ENCODE measurements at regions not wholly inside any gene's neighbourhood (a gene's known extent, or its start where the extent isn't known, plus 50 kb on each side); places are given as distances from the start of the nearest gene placed in this dataset.
"Not testable (repeated sequence)": the region's sequence is repeated elsewhere in the genome, so short reads cannot be mapped to it uniquely, and the experiment has no call there.

DNA sequence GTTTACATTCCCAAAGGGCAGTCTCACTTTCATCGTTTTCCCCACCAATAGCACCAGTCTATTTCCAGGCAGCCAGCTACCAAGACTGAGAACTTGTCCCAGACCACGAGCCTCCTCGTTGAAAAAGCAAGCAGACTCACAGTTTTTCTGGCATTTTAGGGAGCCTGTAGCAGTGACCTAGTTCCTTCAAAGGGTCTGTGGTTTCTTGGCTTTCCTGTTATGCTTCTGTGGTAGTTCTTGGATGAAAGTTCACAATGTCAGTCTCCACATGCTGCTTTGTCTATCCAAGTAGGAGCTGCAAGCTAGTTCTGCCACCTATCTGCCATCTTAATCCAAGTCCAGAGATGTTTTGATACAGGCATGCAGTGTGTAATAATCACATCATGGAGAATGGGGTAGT lies 151.6 kb upstream of the ZC4H2 start:
- TF ChIP-seq, protein P1, sequence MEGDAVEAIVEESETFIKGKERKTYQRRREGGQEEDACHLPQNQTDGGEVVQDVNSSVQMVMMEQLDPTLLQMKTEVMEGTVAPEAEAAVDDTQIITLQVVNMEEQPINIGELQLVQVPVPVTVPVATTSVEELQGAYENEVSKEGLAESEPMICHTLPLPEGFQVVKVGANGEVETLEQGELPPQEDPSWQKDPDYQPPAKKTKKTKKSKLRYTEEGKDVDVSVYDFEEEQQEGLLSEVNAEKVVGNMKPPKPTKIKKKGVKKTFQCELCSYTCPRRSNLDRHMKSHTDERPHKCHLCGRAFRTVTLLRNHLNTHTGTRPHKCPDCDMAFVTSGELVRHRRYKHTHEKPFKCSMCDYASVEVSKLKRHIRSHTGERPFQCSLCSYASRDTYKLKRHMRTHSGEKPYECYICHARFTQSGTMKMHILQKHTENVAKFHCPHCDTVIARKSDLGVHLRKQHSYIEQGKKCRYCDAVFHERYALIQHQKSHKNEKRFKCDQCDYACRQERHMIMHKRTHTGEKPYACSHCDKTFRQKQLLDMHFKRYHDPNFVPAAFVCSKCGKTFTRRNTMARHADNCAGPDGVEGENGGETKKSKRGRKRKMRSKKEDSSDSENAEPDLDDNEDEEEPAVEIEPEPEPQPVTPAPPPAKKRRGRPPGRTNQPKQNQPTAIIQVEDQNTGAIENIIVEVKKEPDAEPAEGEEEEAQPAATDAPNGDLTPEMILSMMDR (conservative IDR thresholded peaks at IDR 0.05; ENCODE audit: control insufficient read depth, insufficient read depth, low read depth, low read length), result no peak
- DNase-seq (ENCODE audit: low read depth), result no peak
- no peak overlapping the region for H3K4me3 ChIP-seq (ENCODE audit: control insufficient read depth, low read depth, low read length)

DNA sequence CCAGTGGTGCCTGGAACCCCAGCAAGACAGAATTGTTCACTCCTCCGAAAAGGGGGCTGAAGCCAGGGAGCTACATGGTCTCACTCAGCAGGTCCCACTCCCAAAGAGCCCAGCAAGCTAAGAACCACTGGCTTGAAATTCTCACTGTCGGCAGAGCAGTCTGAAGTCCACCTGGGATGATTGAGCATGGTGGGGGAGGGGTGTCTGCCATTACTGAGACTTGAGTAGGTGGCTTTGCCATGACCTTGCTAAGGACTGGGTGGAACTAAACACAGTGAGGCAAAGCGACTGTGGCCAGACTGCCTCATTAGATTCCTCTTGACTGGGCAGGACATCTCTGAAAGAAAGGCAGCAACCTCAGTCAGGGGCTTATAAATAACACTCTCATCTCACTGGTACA lies 122.6 kb upstream of the ZC4H2 start:
- no peak overlapping the region for H3K4me3 ChIP-seq (ENCODE audit: control insufficient read depth, low read depth, low read length)
- TF ChIP-seq, protein P1 (conservative IDR thresholded peaks at IDR 0.05; ENCODE audit: control insufficient read depth, insufficient read depth, low read depth, low read length), result no peak
- no peak for DNase-seq (ENCODE audit: low read depth)

DNA sequence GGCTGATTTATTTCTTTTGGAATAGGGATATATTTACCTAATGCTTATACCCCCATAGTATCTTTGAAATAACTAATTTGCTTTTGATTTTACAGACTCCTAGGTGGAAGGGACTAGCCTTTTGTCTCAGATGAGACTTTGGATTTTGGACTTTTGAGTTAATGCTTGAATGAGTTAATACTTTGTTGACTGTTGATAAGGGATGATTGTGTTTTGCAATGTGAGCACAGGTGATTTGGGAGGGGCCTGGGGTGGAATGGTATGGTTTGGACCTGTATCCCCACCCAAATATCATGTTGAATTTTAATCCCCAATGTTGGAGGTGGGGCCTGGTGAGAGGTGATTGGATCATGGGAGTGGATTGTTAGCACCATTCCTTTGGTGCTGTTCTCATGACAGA lies 117.4 kb upstream of the ZC4H2 start:
- no peak for DNase-seq (ENCODE audit: low read depth)
- TF ChIP-seq, protein P1 (conservative IDR thresholded peaks at IDR 0.05; ENCODE audit: control insufficient read depth, insufficient read depth, low read depth, low read length), result no peak
- H3K4me3 ChIP-seq (ENCODE audit: control insufficient read depth, low read depth, low read length), result no peak overlapping the region

DNA sequence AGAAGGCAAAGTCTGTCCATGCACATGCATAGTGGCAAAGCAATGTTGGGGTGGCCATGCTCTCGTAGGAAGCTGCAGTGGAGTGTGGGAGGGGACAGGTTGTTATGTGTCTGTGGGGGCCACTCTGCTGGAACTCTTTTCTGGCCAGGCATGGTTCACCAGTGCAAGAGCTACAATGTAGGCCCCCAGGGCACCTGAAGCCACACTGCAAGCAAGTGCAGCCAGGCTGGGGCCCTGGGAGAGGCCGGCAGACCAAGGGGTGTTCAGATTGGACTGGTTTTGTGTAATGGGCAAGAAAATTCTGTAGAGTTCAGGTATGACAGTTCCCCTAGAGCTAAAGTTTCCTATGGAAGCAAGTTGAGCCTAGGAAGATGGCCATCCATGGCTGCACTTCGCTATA lies 97.0 kb upstream of the ZC4H2 start:
- H3K4me3 ChIP-seq (ENCODE audit: control insufficient read depth, low read depth, low read length), result no peak overlapping the region
- TF ChIP-seq, protein P1 (conservative IDR thresholded peaks at IDR 0.05; ENCODE audit: control insufficient read depth, insufficient read depth, low read depth, low read length), result no peak
- DNase-seq (ENCODE audit: low read depth), result no peak

DNA sequence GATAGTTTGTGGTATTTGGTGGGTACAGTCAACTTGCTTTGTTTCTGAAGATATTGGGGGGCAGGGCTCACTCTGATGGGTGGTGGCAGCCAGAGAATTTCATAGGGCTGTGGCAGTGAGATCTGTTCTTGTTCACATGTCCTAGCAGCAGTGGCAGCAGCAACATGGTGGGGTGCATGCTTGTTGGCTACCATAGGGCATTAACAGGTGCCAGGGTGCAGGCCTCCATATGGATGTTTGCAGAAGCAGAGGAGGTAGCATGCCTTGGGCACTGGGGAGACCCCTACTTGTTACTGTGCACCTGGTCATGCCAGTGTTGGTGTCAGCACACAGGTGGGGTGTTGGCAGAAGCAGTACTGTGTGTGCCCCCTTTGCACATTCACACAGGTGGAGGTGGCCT lies 96.3 kb upstream of the ZC4H2 start:
- DNase-seq (ENCODE audit: low read depth), result no peak
- H3K4me3 ChIP-seq (ENCODE audit: control insufficient read depth, low read depth, low read length), result no peak overlapping the region
- TF ChIP-seq, protein P1 (conservative IDR thresholded peaks at IDR 0.05; ENCODE audit: control insufficient read depth, insufficient read depth, low read depth, low read length), result no peak

DNA sequence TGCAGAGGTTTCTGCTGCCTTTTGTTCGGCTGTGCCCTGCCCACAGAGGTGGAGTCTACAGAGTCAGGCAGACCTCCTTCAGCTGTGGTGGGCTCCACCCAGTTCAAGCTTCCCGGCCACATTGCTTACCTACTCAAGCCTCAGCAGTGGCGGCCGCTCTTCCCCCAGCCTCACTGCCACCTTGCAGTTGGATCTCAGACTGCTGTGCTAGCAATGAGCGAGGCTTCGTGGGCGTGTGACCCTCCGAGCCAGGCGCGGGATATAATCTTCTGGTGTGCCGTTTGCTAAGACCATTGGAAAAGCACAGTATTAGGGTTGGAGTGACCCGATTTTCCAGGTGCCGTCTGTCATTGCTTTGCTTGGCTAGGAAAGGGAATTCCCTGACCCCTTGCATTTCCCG lies 82.4 kb upstream of the ZC4H2 start:
- H3K4me3 ChIP-seq (ENCODE audit: control insufficient read depth, low read depth, low read length); DNase-seq (ENCODE audit: low read depth): not testable (repeated sequence)

DNA sequence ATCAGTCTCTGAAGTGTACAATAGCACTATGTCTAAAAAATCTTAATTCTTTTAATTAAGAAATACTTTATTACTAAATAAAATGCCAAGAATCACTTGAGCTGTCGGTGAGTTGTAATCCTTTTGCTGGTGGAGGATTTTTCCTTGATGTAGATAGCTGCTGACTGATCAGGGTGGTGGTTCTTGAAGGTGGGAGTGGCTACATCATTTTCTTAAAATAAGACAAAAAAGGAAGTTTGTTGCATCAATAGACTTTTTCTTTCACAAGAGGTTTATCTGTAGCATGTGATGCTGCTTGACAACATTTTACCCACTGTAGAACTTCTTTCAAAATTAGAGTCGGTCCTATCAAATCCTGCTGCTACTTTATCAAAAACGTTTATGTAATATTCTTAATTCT lies 68.8 kb upstream of the ZC4H2 start:
- no peak overlapping the region for H3K4me3 ChIP-seq (ENCODE audit: control insufficient read depth, low read depth, low read length)
- TF ChIP-seq, protein P1 (conservative IDR thresholded peaks at IDR 0.05; ENCODE audit: control insufficient read depth, insufficient read depth, low read depth, low read length), result no peak
- no peak for DNase-seq (ENCODE audit: low read depth)
